NCI-H2227 (cell line): ENCODE measurements at regions not wholly inside any gene's neighbourhood (a gene's known extent, or its start where the extent isn't known, plus 50 kb on each side); places are given as distances from the start of the nearest gene placed in this dataset.

Experiments
- DNase-seq: peaks from one replicate; lab custom pipeline; 2025; ENCODE audit not compliant: unreplicated experiment; lab: John Stamatoyannopoulos, UW

GRCh38 chr6:21844120-21844917, 250.8 kb downstream of the SOX4 start:
- no peak for DNase-seq

- peak; percentile 25 for DNase-seq
These were observed 251.5 kb downstream of the SOX4 start for GRCh38 chr6:21845018-21845417.

GRCh38 chr6:21845439-21846140, 252.0 kb downstream of the SOX4 start:
- DNase-seq: no peak

- DNase-seq: peak; percentile 55
These were observed 253.2 kb downstream of the SOX4 start for GRCh38 chr6:21846541-21847451.

- no peak for DNase-seq
These were observed 254.3 kb downstream of the SOX4 start for GRCh38 chr6:21847711-21848480.

- DNase-seq: no peak
These were observed 257.1 kb downstream of the SOX4 start for GRCh38 chr6:21850691-21851090.

- no peak for DNase-seq
These were observed 262.4 kb downstream of the SOX4 start for GRCh38 chr6:21855811-21856455.

GRCh38 chr6:21856456-21856825, 262.9 kb downstream of the SOX4 start:
- DNase-seq: no peak

- no peak for DNase-seq
These were observed 263.3 kb downstream of the SOX4 start for GRCh38 chr6:21856844-21857243.

- DNase-seq: no peak
These were observed 264.5 kb downstream of the SOX4 start for GRCh38 chr6:21858076-21858475.

GRCh38 chr6:21859193-21859735, 265.7 kb downstream of the SOX4 start:
- no peak for DNase-seq

- DNase-seq: no peak
These were observed 268.4 kb downstream of the SOX4 start for GRCh38 chr6:21861942-21862341.

GRCh38 chr6:21864206-21864605, 270.7 kb downstream of the SOX4 start:
- no peak for DNase-seq

GRCh38 chr6:21868226-21868625, 274.7 kb downstream of the SOX4 start:
- no peak for DNase-seq

- DNase-seq: no peak
These were observed 275.7 kb downstream of the SOX4 start for GRCh38 chr6:21869085-21869771.

- no peak for DNase-seq
These were observed 276.7 kb downstream of the SOX4 start for GRCh38 chr6:21870076-21870730.

- DNase-seq: no peak
These were observed 278.3 kb downstream of the SOX4 start for GRCh38 chr6:21871831-21872230.

- no peak for DNase-seq
These were observed 279.2 kb downstream of the SOX4 start for GRCh38 chr6:21872749-21873148.

- no peak for DNase-seq
These were observed 280.0 kb downstream of the SOX4 start for GRCh38 chr6:21873562-21873961.
